ENCODE measurements at regions not wholly inside any gene's neighbourhood (a gene's known extent, or its start where the extent isn't known, plus 50 kb on each side); places are given as distances from the start of the nearest gene placed in this dataset.

DNA sequence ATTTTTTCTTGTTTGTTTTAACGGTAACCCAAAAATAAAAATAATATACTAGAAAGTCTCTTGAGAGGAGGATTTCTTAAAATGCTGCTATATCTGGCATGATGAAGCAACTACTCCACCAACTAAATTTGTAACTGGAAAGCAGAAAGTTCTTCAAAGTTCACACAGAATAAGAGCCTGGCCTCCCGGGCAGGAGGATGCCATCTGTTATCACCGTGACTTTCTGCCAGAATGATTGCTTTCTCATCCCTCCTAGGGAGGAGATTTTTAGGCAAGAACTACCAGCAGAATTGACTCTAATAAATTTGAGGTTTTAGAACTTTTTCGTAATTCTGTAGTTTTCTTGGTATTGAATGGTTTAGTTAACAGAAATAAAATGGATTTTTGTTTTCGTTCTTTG is 464.6 kb upstream of the ACTBL2 start:
- no peak overlapping the region for H3K27ac Mint-ChIP-seq
- Histone ChIP-seq H3K9me3 (ENCODE audit: control insufficient read depth, low read length) (no peaks in the 10 kb centered on the region), H3K4me1 (ENCODE audit: control insufficient read depth, insufficient read depth, low read length) (no peaks in the 10 kb centered on the region), H3K9ac (ENCODE audit: extremely low read depth, low read length, poor library complexity, severe bottlenecking) (no peak overlapping the region), H3K4me3 (ENCODE audit: low read length) (no peak overlapping the region), H3K36me3 (ENCODE audit: control insufficient read depth, insufficient read depth, low read length) (no peaks in the 10 kb centered on the region), H3K27me3 (ENCODE audit: control insufficient read depth, insufficient read depth, low read length, poor library complexity, severe bottlenecking) (no peaks in the 10 kb centered on the region), H3K27ac (ENCODE audit: low read depth, low read length) (no peak overlapping the region)
- H3K4me3 Mint-ChIP-seq: no peak overlapping the region
- H3K9me3 Mint-ChIP-seq: peaks cover 6% of the 10 kb centered on the region
- H3K4me1 Mint-ChIP-seq: peaks cover 9% of the 10 kb centered on the region
- TF ChIP-seq, protein P1, sequence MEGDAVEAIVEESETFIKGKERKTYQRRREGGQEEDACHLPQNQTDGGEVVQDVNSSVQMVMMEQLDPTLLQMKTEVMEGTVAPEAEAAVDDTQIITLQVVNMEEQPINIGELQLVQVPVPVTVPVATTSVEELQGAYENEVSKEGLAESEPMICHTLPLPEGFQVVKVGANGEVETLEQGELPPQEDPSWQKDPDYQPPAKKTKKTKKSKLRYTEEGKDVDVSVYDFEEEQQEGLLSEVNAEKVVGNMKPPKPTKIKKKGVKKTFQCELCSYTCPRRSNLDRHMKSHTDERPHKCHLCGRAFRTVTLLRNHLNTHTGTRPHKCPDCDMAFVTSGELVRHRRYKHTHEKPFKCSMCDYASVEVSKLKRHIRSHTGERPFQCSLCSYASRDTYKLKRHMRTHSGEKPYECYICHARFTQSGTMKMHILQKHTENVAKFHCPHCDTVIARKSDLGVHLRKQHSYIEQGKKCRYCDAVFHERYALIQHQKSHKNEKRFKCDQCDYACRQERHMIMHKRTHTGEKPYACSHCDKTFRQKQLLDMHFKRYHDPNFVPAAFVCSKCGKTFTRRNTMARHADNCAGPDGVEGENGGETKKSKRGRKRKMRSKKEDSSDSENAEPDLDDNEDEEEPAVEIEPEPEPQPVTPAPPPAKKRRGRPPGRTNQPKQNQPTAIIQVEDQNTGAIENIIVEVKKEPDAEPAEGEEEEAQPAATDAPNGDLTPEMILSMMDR (conservative IDR thresholded peaks at IDR 0.05): no peak
- H3K27me3 Mint-ChIP-seq (ENCODE audit: insufficient read depth): peaks cover 2% of the 10 kb centered on the region
- 89 to 94% methylated on average over 2 to 4 of the region's 5 CpGs for WGBS, 2 experiments (ENCODE audit: insufficient coverage in 1 of 2, insufficient read length in 1 of 2)
- no peaks in the 10 kb centered on the region for H3K36me3 Mint-ChIP-seq (ENCODE audit: low read depth)
- DNase-seq: no peak

DNA sequence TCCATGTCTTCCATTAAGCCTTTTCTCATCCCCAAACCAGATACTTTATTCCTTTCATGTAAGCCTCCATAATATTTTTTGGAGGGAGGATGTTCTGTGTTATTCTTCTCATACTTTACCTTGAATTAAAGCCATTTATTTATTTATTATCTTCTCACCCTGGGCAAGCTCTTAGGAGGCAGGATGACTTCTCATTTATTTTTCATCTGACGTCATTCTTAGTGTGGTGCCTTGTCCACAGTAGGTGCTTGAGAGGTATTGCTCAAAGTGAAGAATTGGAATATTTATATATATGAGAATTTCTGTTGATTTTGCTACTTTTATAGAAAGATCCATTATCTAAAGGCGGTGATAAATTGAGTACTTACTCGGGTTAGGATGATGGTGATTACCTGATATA is 458.3 kb upstream of the ACTBL2 start:
- Histone ChIP-seq H3K27ac (ENCODE audit: low read depth, low read length) (no peak overlapping the region), H3K4me1 (ENCODE audit: control insufficient read depth, insufficient read depth, low read length) (no peaks in the 10 kb centered on the region), H3K4me3 (ENCODE audit: low read length) (no peak overlapping the region), H3K9me3 (ENCODE audit: control insufficient read depth, low read length) (no peaks in the 10 kb centered on the region), H3K9ac (ENCODE audit: extremely low read depth, low read length, poor library complexity, severe bottlenecking) (no peak overlapping the region), H3K27me3 (ENCODE audit: control insufficient read depth, insufficient read depth, low read length, poor library complexity, severe bottlenecking) (no peaks in the 10 kb centered on the region), H3K36me3 (ENCODE audit: control insufficient read depth, insufficient read depth, low read length) (no peaks in the 10 kb centered on the region)
- Mint-ChIP-seq H3K4me1 (no peaks in the 10 kb centered on the region), H3K27ac (no peak overlapping the region), H3K9me3 (peaks cover 6% of the 10 kb centered on the region), H3K4me3 (no peak overlapping the region), H3K36me3 (ENCODE audit: low read depth) (no peaks in the 10 kb centered on the region), H3K27me3 (ENCODE audit: insufficient read depth) (peaks cover 2% of the 10 kb centered on the region)
- WGBS, 2 experiments (ENCODE audit: insufficient coverage in 1 of 2, insufficient read length in 1 of 2): 93 to 95% methylated on average over 2 to 3 of the region's 3 CpGs
- DNase-seq: no peak
- TF ChIP-seq, protein P1 (conservative IDR thresholded peaks at IDR 0.05): no peak

DNA sequence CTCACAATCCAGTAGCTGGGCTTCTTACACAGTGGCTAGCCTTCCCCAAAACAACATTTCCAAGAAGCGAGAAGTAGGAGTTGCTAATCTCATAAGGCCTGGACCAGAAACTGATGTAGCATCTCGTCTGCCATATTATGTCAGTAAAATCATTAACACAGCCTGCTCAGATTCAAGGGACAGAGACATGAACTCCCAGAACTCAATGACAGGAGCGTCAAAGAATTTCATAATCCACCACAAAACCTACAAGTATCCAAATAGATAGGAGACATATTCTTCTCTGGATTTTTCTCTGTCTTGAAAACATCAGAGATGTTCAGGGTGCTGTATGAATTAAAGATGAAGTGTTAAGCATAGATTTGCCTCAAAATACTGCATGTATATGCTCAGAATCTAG is 457.6 kb upstream of the ACTBL2 start:
- TF ChIP-seq, protein P1 (conservative IDR thresholded peaks at IDR 0.05): no peak
- no peaks in the 10 kb centered on the region for H3K27me3 ChIP-seq (ENCODE audit: control insufficient read depth, insufficient read depth, low read length, poor library complexity, severe bottlenecking)
- Mint-ChIP-seq H3K9me3 (peaks cover 6% of the 10 kb centered on the region), H3K36me3 (ENCODE audit: low read depth) (no peaks in the 10 kb centered on the region), H3K27me3 (ENCODE audit: insufficient read depth) (peaks cover 2% of the 10 kb centered on the region), H3K27ac (no peak overlapping the region), H3K4me3 (no peak overlapping the region), H3K4me1 (no peaks in the 10 kb centered on the region)
- no peaks in the 10 kb centered on the region for H3K36me3 ChIP-seq (ENCODE audit: control insufficient read depth, insufficient read depth, low read length)
- no peaks in the 10 kb centered on the region for H3K9me3 ChIP-seq (ENCODE audit: control insufficient read depth, low read length)
- H3K27ac ChIP-seq (ENCODE audit: low read depth, low read length): no peak overlapping the region
- no peak overlapping the region for H3K9ac ChIP-seq (ENCODE audit: extremely low read depth, low read length, poor library complexity, severe bottlenecking)
- H3K4me3 ChIP-seq (ENCODE audit: low read length): no peak overlapping the region
- no peak for DNase-seq
- WGBS, 2 experiments (ENCODE audit: insufficient coverage in 1 of 2, insufficient read length in 1 of 2): 88 to 100% methylated on average over 2 to 3 of the region's 3 CpGs
- H3K4me1 ChIP-seq (ENCODE audit: control insufficient read depth, insufficient read depth, low read length): no peaks in the 10 kb centered on the region

Measured in endodermal cell (in vitro differentiated cells).